PC-9 (cell line): ENCODE measurements at regions not wholly inside any gene's neighbourhood (a gene's known extent, or its start where the extent isn't known, plus 50 kb on each side); places are given as distances from the start of the nearest gene placed in this dataset.
"Not testable (repeated sequence)": the region's sequence is repeated elsewhere in the genome, so short reads cannot be mapped to it uniquely, and the experiment has no call there.

Experiments
- BruUV-seq: library from RNA; stranded (reverse); fragments of 400-500 nt; replicated peaks from 2 replicates; lab custom pipeline; 2021; lab: Mats Ljungman, UMichigan
- CTCF ChIA-PET: fragments of 300-600 bp; sonication (Branson Sonifier 250); formaldehyde crosslinking; loops from one replicate; lab custom pipeline; 2022; ENCODE audit warnings: antibody characterized with exemption; lab: Charles Lee
- POLR2A ChIA-PET: fragments of 300-600 bp; sonication (Branson Sonifier 250); formaldehyde crosslinking; loops from one replicate; lab custom pipeline; 2022; ENCODE audit warnings: antibody characterized with exemption; ENCODE audit not compliant: unreplicated experiment; lab: Charles Lee
- DNase-seq, 2 experiments: peaks; one replicate each; pipeline versions ENCODE4 v3.0.0 to v3.0.0-alpha.2; 2015 to 2022; ENCODE audit warnings: mixed read lengths in 1 of 2
- H2AFZ ChIP-seq: fragments of 200-600 bp; sonication (generic); 2 replicates; pipeline ENCODE4 v1.8.1; 2017; ENCODE audit warnings: antibody characterized with exemption
- H3F3A ChIP-seq: fragments of 200-600 bp; sonication (generic); 2 replicates; pipeline ENCODE4 v1.8.1; 2017; ENCODE audit warnings: antibody characterized with exemption, mild to moderate bottlenecking, low read depth; ENCODE audit not compliant: insufficient read depth
- H3K27ac ChIP-seq: fragments of 200-600 bp; sonication (generic); 2 replicates; pipeline ENCODE4 v1.6.1; 2016; ENCODE audit warnings: mixed run types
- H3K27me3 ChIP-seq: fragments of 200-600 bp; sonication (generic); 2 replicates; pipeline ENCODE4 v1.6.1; 2016; ENCODE audit warnings: low read depth, mixed run types; ENCODE audit not compliant: insufficient read depth
- H3K36me3 ChIP-seq: fragments of 200-600 bp; sonication (generic); 2 replicates; pipeline ENCODE4 v1.6.1; 2016; ENCODE audit warnings: low read depth, mixed run types
- H3K4me1 ChIP-seq: fragments of 200-600 bp; sonication (generic); replicated peaks from 2 replicates; pipeline ENCODE4 v1.6.1; 2016; ENCODE audit warnings: mixed run types; ENCODE audit not compliant: insufficient read depth
- H3K4me2 ChIP-seq: fragments of 200-600 bp; sonication (generic); 2 replicates; pipeline ENCODE4 v1.6.1; 2017; ENCODE audit warnings: mixed run types
- H3K4me3 ChIP-seq: fragments of 200-600 bp; sonication (generic); 2 replicates; pipeline ENCODE4 v1.6.1; 2016; ENCODE audit warnings: mixed run types
- H3K79me2 ChIP-seq: fragments of 200-600 bp; sonication (generic); 2 replicates; pipeline ENCODE4 v1.6.1; 2017; ENCODE audit warnings: low read depth, mixed run types
- H3K9me2 ChIP-seq: fragments of 200-600 bp; sonication (generic); 2 replicates; pipeline ENCODE4 v1.8.1; 2017; ENCODE audit warnings: mild to moderate bottlenecking; ENCODE audit not compliant: insufficient read depth
- H3K9me3 ChIP-seq: fragments of 200-600 bp; sonication (generic); 2 replicates; pipeline ENCODE4 v1.8.1; 2016; ENCODE audit warnings: low read depth; ENCODE audit not compliant: insufficient read depth
- H4K20me1 ChIP-seq: fragments of 200-600 bp; sonication (generic); 2 replicates; pipeline ENCODE4 v1.8.1; 2017; ENCODE audit not compliant: insufficient read depth
- EZH2 ChIP-seq: fragments of 200-600 bp; sonication (generic); IDR thresholded peaks from 2 replicates; pipeline ENCODE4 v1.8.0; 2017; ENCODE audit warnings: antibody characterized with exemption, low read depth
- intact Hi-C: fragments of 100-400 bp; cut with micrococcal nuclease; formaldehyde crosslinking; loops from one replicate; pipeline ENCODE4 v1.10.0; 2022; ENCODE audit not compliant: unreplicated experiment
- TF ChIP-seq, protein P1 (sequence below): fragments of 200-600 bp; sonication (generic); conservative IDR thresholded peaks from 2 replicates; pipeline ENCODE4 v1.6.1; 2017; ENCODE audit warnings: mixed run types, antibody characterized with exemption, mild to moderate bottlenecking, moderate library complexity

GRCh38 chr5:57360871-57361270 lies 121.7 kb downstream of the ACTBL2 start:
- Histone ChIP-seq H3K9me2 (no peaks in the 10 kb centered on the region), H3F3A (peaks cover 3% of the 10 kb centered on the region), H3K27me3 (no peaks in the 10 kb centered on the region), H2AFZ (no peak overlapping the region), H3K4me3 (no peak overlapping the region), H3K4me2 (no peak overlapping the region), H3K4me1 (peaks cover 22% of the 10 kb centered on the region), H3K79me2 (no peaks in the 10 kb centered on the region), H3K9me3 (peaks cover 21% of the 10 kb centered on the region; the same call in 1 of the 2 replicates), H3K36me3 (0 out of 2 replicates have a peak, but pooled peaks cover 1% of the 10 kb centered on the region), H3K27ac (no peak overlapping the region), H4K20me1 (no peaks in the 10 kb centered on the region)
- intact Hi-C loops = loop anchor here (5.0 kb wide), 1 partner anchor 1101 kb away; the partner anchor contains the start of gene PLK2
- no peak for DNase-seq
- ChIA-PET POLR2A (no interaction called here), CTCF (no interaction called here)
- no peak for TF ChIP-seq EZH2
- TF ChIP-seq, protein P1, sequence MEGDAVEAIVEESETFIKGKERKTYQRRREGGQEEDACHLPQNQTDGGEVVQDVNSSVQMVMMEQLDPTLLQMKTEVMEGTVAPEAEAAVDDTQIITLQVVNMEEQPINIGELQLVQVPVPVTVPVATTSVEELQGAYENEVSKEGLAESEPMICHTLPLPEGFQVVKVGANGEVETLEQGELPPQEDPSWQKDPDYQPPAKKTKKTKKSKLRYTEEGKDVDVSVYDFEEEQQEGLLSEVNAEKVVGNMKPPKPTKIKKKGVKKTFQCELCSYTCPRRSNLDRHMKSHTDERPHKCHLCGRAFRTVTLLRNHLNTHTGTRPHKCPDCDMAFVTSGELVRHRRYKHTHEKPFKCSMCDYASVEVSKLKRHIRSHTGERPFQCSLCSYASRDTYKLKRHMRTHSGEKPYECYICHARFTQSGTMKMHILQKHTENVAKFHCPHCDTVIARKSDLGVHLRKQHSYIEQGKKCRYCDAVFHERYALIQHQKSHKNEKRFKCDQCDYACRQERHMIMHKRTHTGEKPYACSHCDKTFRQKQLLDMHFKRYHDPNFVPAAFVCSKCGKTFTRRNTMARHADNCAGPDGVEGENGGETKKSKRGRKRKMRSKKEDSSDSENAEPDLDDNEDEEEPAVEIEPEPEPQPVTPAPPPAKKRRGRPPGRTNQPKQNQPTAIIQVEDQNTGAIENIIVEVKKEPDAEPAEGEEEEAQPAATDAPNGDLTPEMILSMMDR = no peak
- no TSS peak for BruUV-seq

- DNase-seq = no peak
- H3K9me3 ChIP-seq = 0 out of 2 replicates have a peak, but pooled peaks cover 10% of the 10 kb centered on the region
- H4K20me1 ChIP-seq = no peaks in the 10 kb centered on the region
- CTCF ChIA-PET = interaction anchor here (0.6 kb wide), 1 partner anchor 1671 kb away, joined by 4 read pairs; no protein-coding TSS in a partner anchor
- H3K9me2 ChIP-seq = no peaks in the 10 kb centered on the region
- no peaks in the 10 kb centered on the region for H3K27me3 ChIP-seq
- no peak overlapping the region for H2AFZ ChIP-seq
- H3K4me1 ChIP-seq = peaks cover 4% of the 10 kb centered on the region
- H3K4me3 ChIP-seq = no peak overlapping the region
- no peaks in the 10 kb centered on the region for H3K79me2 ChIP-seq
- no peak overlapping the region for H3K4me2 ChIP-seq
- H3F3A ChIP-seq = no peaks in the 10 kb centered on the region
- H3K36me3 ChIP-seq = no peaks in the 10 kb centered on the region
- BruUV-seq = no TSS peak
- no peak for TF ChIP-seq EZH2
- TF ChIP-seq, protein P1 = no peak
- H3K27ac ChIP-seq = no peak overlapping the region
- intact Hi-C loops = no loop called here
- POLR2A ChIA-PET = no interaction called here
Observed at GRCh38 chr5:57358796-57359592, 123.6 kb downstream of the ACTBL2 start.

- H3K4me1 ChIP-seq, H3F3A ChIP-seq, H3K4me3 ChIP-seq, CTCF ChIA-PET, DNase-seq, POLR2A ChIA-PET, intact Hi-C loops, H3K79me2 ChIP-seq, H2AFZ ChIP-seq, H3K9me2 ChIP-seq, H3K27me3 ChIP-seq, H3K9me3 ChIP-seq, H4K20me1 ChIP-seq, BruUV-seq, H3K36me3 ChIP-seq, H3K4me2 ChIP-seq, H3K27ac ChIP-seq: not testable (repeated sequence)
Observed at GRCh38 chr5:57356850-57357249, 125.8 kb downstream of the ACTBL2 start.
